Astrocyte (in vitro differentiated cells and primary cell): ENCODE measurements at regions not wholly inside any gene's neighbourhood (a gene's known extent, or its start where the extent isn't known, plus 50 kb on each side); places are given as distances from the start of the nearest gene placed in this dataset.

ENCODE experiments used
- CTCF ChIP-seq: IDR thresholded peaks from 2 replicates; pipeline ENCODE4 v1.5.1; 2011; ENCODE audit warnings: low read depth, mild to moderate bottlenecking, inconsistent platforms, low read length, moderate library complexity; ENCODE audit not compliant: insufficient read depth
- EZH2 ChIP-seq: IDR thresholded peaks from 2 replicates; pipeline ENCODE4 v1.6.1; 2012; ENCODE audit warnings: mild to moderate bottlenecking, low read length, inconsistent platforms; ENCODE audit not compliant: insufficient read depth

GRCh38 chr1:98366343-98366742 is 295.2 kb upstream of the SNX7 start:
- TF ChIP-seq CTCF (no peak), EZH2 (no peak)
